ENCODE measurements at regions not wholly inside any gene's neighbourhood (a gene's known extent, or its start where the extent isn't known, plus 50 kb on each side); places are given as distances from the start of the nearest gene placed in this dataset.

GRCh38 chr3:162211470-162211869 is 714.9 kb downstream of the OTOL1 start:
- DNase-seq, result no peak

GRCh38 chr3:162213196-162213595 is 716.6 kb downstream of the OTOL1 start:
- DNase-seq, result no peak

- no peak for DNase-seq
Observed at GRCh38 chr3:162213956-162214355, 717.3 kb downstream of the OTOL1 start.

GRCh38 chr3:162217647-162218046 is 721.0 kb downstream of the OTOL1 start:
- no peak for DNase-seq

GRCh38 chr3:162218479-162218878 is 721.9 kb downstream of the OTOL1 start:
- DNase-seq, result no peak

GRCh38 chr3:162224746-162225145 is 728.1 kb downstream of the OTOL1 start:
- no peak for DNase-seq

GRCh38 chr3:162236949-162237348 is 740.3 kb downstream of the OTOL1 start:
- no peak for DNase-seq

- DNase-seq, result no peak
Observed at GRCh38 chr3:162250782-162251181, 754.2 kb downstream of the OTOL1 start.

GRCh38 chr3:162262129-162262528 is 765.5 kb downstream of the OTOL1 start:
- no peak for DNase-seq

GRCh38 chr3:162263596-162263995 is 767.0 kb downstream of the OTOL1 start:
- DNase-seq, result no peak

GRCh38 chr3:162269636-162270458 is 773.2 kb downstream of the OTOL1 start:
- no peak for DNase-seq

GRCh38 chr3:162274070-162274469 is 777.5 kb downstream of the OTOL1 start:
- DNase-seq, result no peak

- no peak for DNase-seq
Observed at GRCh38 chr3:162278834-162279233, 782.2 kb downstream of the OTOL1 start.

GRCh38 chr3:162285259-162285658 is 788.7 kb downstream of the OTOL1 start:
- no peak for DNase-seq

GRCh38 chr3:162287600-162287999 is 791.0 kb downstream of the OTOL1 start:
- DNase-seq, result no peak

- no peak for DNase-seq
Observed at GRCh38 chr3:162292409-162292808, 795.8 kb downstream of the OTOL1 start.

- DNase-seq, result no peak
Observed at GRCh38 chr3:162295323-162295983, 798.8 kb downstream of the OTOL1 start.

- no peak for DNase-seq
Observed at GRCh38 chr3:162302983-162303624, 806.5 kb downstream of the OTOL1 start.

GRCh38 chr3:162317046-162317445 is 820.4 kb downstream of the OTOL1 start:
- no peak for DNase-seq

GRCh38 chr3:162328649-162329048 is 832.0 kb downstream of the OTOL1 start:
- no peak for DNase-seq

GRCh38 chr3:162329514-162329913 is 832.9 kb downstream of the OTOL1 start:
- no peak for DNase-seq

GRCh38 chr3:162332344-162332743 is 835.7 kb downstream of the OTOL1 start:
- no peak for DNase-seq

GRCh38 chr3:162334537-162334936 is 837.9 kb downstream of the OTOL1 start:
- DNase-seq, result no peak

GRCh38 chr3:162337630-162338029 is 841.0 kb downstream of the OTOL1 start:
- DNase-seq, result no peak

Data from CD4-positive, alpha-beta T cell treated with Interleukin-15 for 1 hour (primary cell).